ENCODE measurements at regions not wholly inside any gene's neighbourhood (a gene's known extent, or its start where the extent isn't known, plus 50 kb on each side); places are given as distances from the start of the nearest gene placed in this dataset.

GRCh38 chr13:58843071-58843470 is 1211.5 kb downstream of the PCDH17 start:
- Histone ChIP-seq H2AFZ (ENCODE audit: low read depth, low read length) (no peak overlapping the region), H3K27ac (ENCODE audit: low read depth, low read length) (no peak overlapping the region), H3K9me3 (ENCODE audit: insufficient read depth, low read depth, low read length) (no peaks in the 10 kb centered on the region), H3K4me2 (ENCODE audit: low read length) (no peak overlapping the region), H3K4me3 (ENCODE audit: insufficient read depth, low read depth, low read length) (no peak overlapping the region), H3K27me3 (ENCODE audit: insufficient read depth, low read length) (no peaks in the 10 kb centered on the region), H3K79me2 (ENCODE audit: insufficient read depth, low read length) (no peaks in the 10 kb centered on the region), H4K20me1 (ENCODE audit: insufficient read depth, low read length) (no peaks in the 10 kb centered on the region), H3K9ac (ENCODE audit: low read length) (no peak overlapping the region), H3K36me3 (ENCODE audit: insufficient read depth, low read length) (no peaks in the 10 kb centered on the region), H3K4me1 (ENCODE audit: insufficient read depth, low read length) (no peaks in the 10 kb centered on the region)
- Mint-ChIP-seq H3K27ac (ENCODE audit: unreplicated experiment) (no peak overlapping the region), H3K4me1 (ENCODE audit: low read depth, unreplicated experiment) (no peaks in the 10 kb centered on the region), H3K4me3 (ENCODE audit: unreplicated experiment) (no peak overlapping the region), H3K27me3 (ENCODE audit: low read depth, unreplicated experiment) (no peaks in the 10 kb centered on the region), H3K9me3 (ENCODE audit: unreplicated experiment) (peaks cover 10% of the 10 kb centered on the region), H3K36me3 (ENCODE audit: low read depth, unreplicated experiment) (peaks cover 2% of the 10 kb centered on the region)
- FAIRE-seq (no peak), DNase-seq (ENCODE audit: low read depth) (no peak)
- TF ChIP-seq EZH2 (IDR thresholded peaks at IDR 0.05; ENCODE audit: insufficient read depth, low read length), result no peak
- TF ChIP-seq CTCF (IDR thresholded peaks at IDR 0.05; ENCODE audit: insufficient read depth, low read depth, low read length), result no peak

- TF ChIP-seq CTCF (IDR thresholded peaks at IDR 0.05; ENCODE audit: insufficient read depth, low read depth, low read length), result no peak
- TF ChIP-seq EZH2 (IDR thresholded peaks at IDR 0.05; ENCODE audit: insufficient read depth, low read length), result no peak
- Mint-ChIP-seq H3K4me1 (ENCODE audit: low read depth, unreplicated experiment) (no peaks in the 10 kb centered on the region), H3K4me3 (ENCODE audit: unreplicated experiment) (no peak overlapping the region), H3K9me3 (ENCODE audit: unreplicated experiment) (peaks cover 10% of the 10 kb centered on the region), H3K36me3 (ENCODE audit: low read depth, unreplicated experiment) (peaks cover 2% of the 10 kb centered on the region), H3K27ac (ENCODE audit: unreplicated experiment) (no peak overlapping the region), H3K27me3 (ENCODE audit: low read depth, unreplicated experiment) (no peaks in the 10 kb centered on the region)
- H3K27ac ChIP-seq (ENCODE audit: low read depth, low read length), result no peak overlapping the region
- no peak overlapping the region for H3K4me3 ChIP-seq (ENCODE audit: insufficient read depth, low read depth, low read length)
- no peaks in the 10 kb centered on the region for H3K27me3 ChIP-seq (ENCODE audit: insufficient read depth, low read length)
- no peak overlapping the region for H2AFZ ChIP-seq (ENCODE audit: low read depth, low read length)
- no peak overlapping the region for H3K4me2 ChIP-seq (ENCODE audit: low read length)
- no peaks in the 10 kb centered on the region for H3K36me3 ChIP-seq (ENCODE audit: insufficient read depth, low read length)
- FAIRE-seq (no peak), DNase-seq (ENCODE audit: low read depth) (no peak)
- H3K9ac ChIP-seq (ENCODE audit: low read length), result no peak overlapping the region
- H3K79me2 ChIP-seq (ENCODE audit: insufficient read depth, low read length), result no peaks in the 10 kb centered on the region
- no peaks in the 10 kb centered on the region for H4K20me1 ChIP-seq (ENCODE audit: insufficient read depth, low read length)
- H3K4me1 ChIP-seq (ENCODE audit: insufficient read depth, low read length), result no peaks in the 10 kb centered on the region
- H3K9me3 ChIP-seq (ENCODE audit: insufficient read depth, low read depth, low read length), result no peaks in the 10 kb centered on the region
Observed at GRCh38 chr13:58843567-58843966, 1212.0 kb downstream of the PCDH17 start.

GRCh38 chr13:58850161-58850560 is 1218.6 kb downstream of the PCDH17 start:
- no peaks in the 10 kb centered on the region for H3K27me3 ChIP-seq (ENCODE audit: insufficient read depth, low read length)
- H3K9me3 ChIP-seq (ENCODE audit: insufficient read depth, low read depth, low read length), result no peaks in the 10 kb centered on the region
- Mint-ChIP-seq H3K9me3 (ENCODE audit: unreplicated experiment) (peaks cover 2% of the 10 kb centered on the region), H3K36me3 (ENCODE audit: low read depth, unreplicated experiment) (no peaks in the 10 kb centered on the region), H3K4me3 (ENCODE audit: unreplicated experiment) (no peak overlapping the region), H3K27ac (ENCODE audit: unreplicated experiment) (no peak overlapping the region), H3K27me3 (ENCODE audit: low read depth, unreplicated experiment) (no peaks in the 10 kb centered on the region), H3K4me1 (ENCODE audit: low read depth, unreplicated experiment) (peaks cover 5% of the 10 kb centered on the region)
- H3K4me3 ChIP-seq (ENCODE audit: insufficient read depth, low read depth, low read length), result no peak overlapping the region
- no peaks in the 10 kb centered on the region for H4K20me1 ChIP-seq (ENCODE audit: insufficient read depth, low read length)
- DNase-seq (ENCODE audit: low read depth) (no peak), FAIRE-seq (no peak)
- H3K27ac ChIP-seq (ENCODE audit: low read depth, low read length), result no peak overlapping the region
- no peaks in the 10 kb centered on the region for H3K36me3 ChIP-seq (ENCODE audit: insufficient read depth, low read length)
- no peak overlapping the region for H3K4me2 ChIP-seq (ENCODE audit: low read length)
- H2AFZ ChIP-seq (ENCODE audit: low read depth, low read length), result no peak overlapping the region
- no peak for TF ChIP-seq CTCF (IDR thresholded peaks at IDR 0.05; ENCODE audit: insufficient read depth, low read depth, low read length)
- no peak for TF ChIP-seq EZH2 (IDR thresholded peaks at IDR 0.05; ENCODE audit: insufficient read depth, low read length)
- no peaks in the 10 kb centered on the region for H3K79me2 ChIP-seq (ENCODE audit: insufficient read depth, low read length)
- no peak overlapping the region for H3K9ac ChIP-seq (ENCODE audit: low read length)
- H3K4me1 ChIP-seq (ENCODE audit: insufficient read depth, low read length), result peaks cover under 1% of the 10 kb centered on the region
